GM23338 (cell line): ENCODE measurements at regions not wholly inside any gene's neighbourhood (a gene's known extent, or its start where the extent isn't known, plus 50 kb on each side); places are given as distances from the start of the nearest gene placed in this dataset.

ENCODE experiments used
- ATAC-seq: fragments of 200-7000 bp; cut with Tn5 transposase; 3 replicates; pipeline ENCODE4 v1.9.1; 2020
- DNase-seq: peaks from one replicate; pipeline ENCODE4 v3.0.0-alpha.2; 2015; ENCODE audit warnings: low spot score
- H2AFZ ChIP-seq: fragments of 200-600 bp; sonication (generic); 2 replicates; pipeline ENCODE4 v1.8.0; 2016; ENCODE audit warnings: antibody characterized with exemption, mild to moderate bottlenecking, moderate library complexity
- H3F3A ChIP-seq: fragments of 200-600 bp; sonication (generic); replicated peaks from 2 replicates; pipeline ENCODE4 v1.8.0; 2017; ENCODE audit warnings: antibody characterized with exemption, mixed run types, low read depth
- H3K27ac ChIP-seq: fragments of 200-600 bp; sonication (generic); 2 replicates; pipeline ENCODE4 v1.6.1; 2016; ENCODE audit warnings: low read depth
- H3K27me3 ChIP-seq: fragments of 200-600 bp; sonication (generic); 2 replicates; pipeline ENCODE4 v1.8.0; 2016; ENCODE audit warnings: mild to moderate bottlenecking, mixed run types, moderate library complexity; ENCODE audit not compliant: insufficient read depth
- H3K36me3 ChIP-seq: fragments of 200-600 bp; sonication (generic); 2 replicates; pipeline ENCODE4 v1.8.0; 2016; ENCODE audit warnings: mild to moderate bottlenecking; ENCODE audit not compliant: insufficient read depth
- H3K4me1 ChIP-seq: fragments of 200-600 bp; sonication (generic); 2 replicates; pipeline ENCODE4 v1.8.0; 2016; ENCODE audit warnings: mild to moderate bottlenecking, moderate library complexity; ENCODE audit not compliant: insufficient read depth
- H3K4me2 ChIP-seq: fragments of 200-600 bp; sonication (generic); 2 replicates; pipeline ENCODE4 v1.7.1; 2017; ENCODE audit warnings: mixed run types
- H3K4me3 ChIP-seq: fragments of 200-600 bp; sonication (generic); 2 replicates; pipeline ENCODE4 v1.6.1; 2016; ENCODE audit warnings: mixed run types
- H3K79me2 ChIP-seq: fragments of 200-600 bp; sonication (generic); replicated peaks from 2 replicates; pipeline ENCODE4 v1.8.0; 2017; ENCODE audit warnings: mild to moderate bottlenecking; ENCODE audit not compliant: insufficient read depth
- H3K9me2 ChIP-seq: fragments of 200-600 bp; sonication (generic); 2 replicates; pipeline ENCODE4 v1.8.0; 2017; ENCODE audit not compliant: insufficient read depth
- H4K20me1 ChIP-seq: fragments of 200-600 bp; sonication (generic); replicated peaks from 2 replicates; pipeline ENCODE4 v1.8.0; 2017; ENCODE audit warnings: mild to moderate bottlenecking; ENCODE audit not compliant: insufficient read depth
- H3K27ac Mint-ChIP-seq: 2 replicates; pipeline ENCODE4 v1.8.0; 2020; ENCODE audit warnings: inconsistent platforms, mild to moderate bottlenecking, moderate library complexity, mixed read lengths
- H3K27me3 Mint-ChIP-seq: 3 replicates; pipeline ENCODE4 v1.8.0; 2022; ENCODE audit warnings: low read depth, mild to moderate bottlenecking, moderate library complexity, mixed read lengths, inconsistent platforms; ENCODE audit not compliant: insufficient read depth, poor library complexity
- H3K36me3 Mint-ChIP-seq: 3 replicates; pipeline ENCODE4 v1.8.0; 2021; ENCODE audit warnings: low read depth, mild to moderate bottlenecking, inconsistent platforms, moderate library complexity, mixed read lengths
- H3K4me1 Mint-ChIP-seq: 3 replicates; pipeline ENCODE4 v1.8.0; 2020; ENCODE audit warnings: mild to moderate bottlenecking, inconsistent platforms, mixed read lengths
- H3K4me3 Mint-ChIP-seq: 3 replicates; pipeline ENCODE4 v1.8.0; 2021; ENCODE audit warnings: moderate library complexity, mild to moderate bottlenecking, inconsistent platforms, mixed read lengths
- H3K9me3 Mint-ChIP-seq: 3 replicates; pipeline ENCODE4 v1.8.0; 2020; ENCODE audit warnings: moderate library complexity, mild to moderate bottlenecking, inconsistent platforms, mixed read lengths
- CREB1 ChIP-seq: fragments of 250-450 bp; sonication (Bioruptor Pico); IDR thresholded peaks from 2 replicates; pipeline ENCODE4 v1.5.0; 2020; ENCODE audit warnings: low read depth, mild to moderate bottlenecking, moderate library complexity
- ETS1 ChIP-seq: IDR thresholded peaks from 2 replicates; pipeline ENCODE4 v1.6.1; 2016; ENCODE audit warnings: antibody characterized with exemption
- EZH2 ChIP-seq: fragments of 200-600 bp; sonication (generic); IDR thresholded peaks from one replicate; pipeline ENCODE4 v1.8.0; 2017; ENCODE audit warnings: antibody characterized with exemption, mild to moderate bottlenecking, low read depth; ENCODE audit not compliant: unreplicated experiment
- EZH2phosphoT487 ChIP-seq: fragments of 200-600 bp; sonication (generic); IDR thresholded peaks from one replicate; pipeline ENCODE4 v1.8.1; 2018; ENCODE audit warnings: antibody characterized with exemption; ENCODE audit not compliant: unreplicated experiment
- JUNB ChIP-seq: IDR thresholded peaks from one replicate; pipeline ENCODE4 v1.6.1; 2016; ENCODE audit warnings: antibody characterized with exemption; ENCODE audit not compliant: unreplicated experiment
- NANOG ChIP-seq: IDR thresholded peaks from 2 replicates; pipeline ENCODE4 v1.6.1; 2016; ENCODE audit warnings: antibody characterized with exemption, borderline replicate concordance
- POLR2AphosphoS5 ChIP-seq: IDR thresholded peaks from 2 replicates; pipeline ENCODE4 v1.6.1; 2016; ENCODE audit warnings: antibody characterized with exemption, low read depth
- STAT1 ChIP-seq: IDR thresholded peaks from one replicate; pipeline ENCODE4 v1.6.1; 2016; ENCODE audit warnings: antibody characterized with exemption; ENCODE audit not compliant: unreplicated experiment
- ZNF331 ChIP-seq: fragments of 250-450 bp; sonication (Bioruptor Pico); IDR thresholded peaks from 2 replicates; pipeline ENCODE4 v1.5.0; 2020; ENCODE audit warnings: low read depth, mild to moderate bottlenecking, moderate library complexity
- TF ChIP-seq, protein P1 (sequence below), 2 experiments: fragments of 200-600 bp in 1 of 2; sonication (generic) in 1 of 2; conservative IDR thresholded peaks; 2 replicates each; pipeline versions ENCODE4 v1.5.1 to v1.6.1; 2016 to 2017; ENCODE audit warnings: antibody characterized with exemption in 2 of 2, low read depth in 2 of 2, mild to moderate bottlenecking in 2 of 2, moderate library complexity in 1 of 2
- TF ChIP-seq, protein P2 (sequence below): IDR thresholded peaks from one replicate; pipeline ENCODE4 v1.6.1; 2018; ENCODE audit warnings: antibody characterized with exemption; ENCODE audit not compliant: unreplicated experiment

DNA sequence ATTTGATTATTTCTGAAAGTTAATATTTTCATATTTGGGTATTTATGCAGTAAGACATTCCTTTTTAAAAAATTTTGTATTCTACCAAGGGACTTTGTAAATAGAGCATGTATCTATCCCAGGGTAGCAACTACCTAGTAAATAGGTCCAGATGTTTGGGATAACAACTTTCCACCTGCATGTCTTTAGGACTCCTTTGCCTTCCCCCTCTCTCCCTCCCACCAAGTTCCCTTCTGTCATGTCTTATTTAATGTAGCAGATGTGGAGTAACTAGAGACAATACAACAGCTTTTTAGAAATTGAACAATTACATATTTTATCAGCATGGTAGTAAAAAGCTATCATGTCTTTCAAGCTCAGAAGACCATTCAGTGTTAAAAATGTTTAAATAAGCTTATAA, 821.0 kb downstream of the C4orf33 start:
- no peaks in the 10 kb centered on the region for H3K27me3 Mint-ChIP-seq
- TF ChIP-seq STAT1: no peak
- TF ChIP-seq, protein P1, sequence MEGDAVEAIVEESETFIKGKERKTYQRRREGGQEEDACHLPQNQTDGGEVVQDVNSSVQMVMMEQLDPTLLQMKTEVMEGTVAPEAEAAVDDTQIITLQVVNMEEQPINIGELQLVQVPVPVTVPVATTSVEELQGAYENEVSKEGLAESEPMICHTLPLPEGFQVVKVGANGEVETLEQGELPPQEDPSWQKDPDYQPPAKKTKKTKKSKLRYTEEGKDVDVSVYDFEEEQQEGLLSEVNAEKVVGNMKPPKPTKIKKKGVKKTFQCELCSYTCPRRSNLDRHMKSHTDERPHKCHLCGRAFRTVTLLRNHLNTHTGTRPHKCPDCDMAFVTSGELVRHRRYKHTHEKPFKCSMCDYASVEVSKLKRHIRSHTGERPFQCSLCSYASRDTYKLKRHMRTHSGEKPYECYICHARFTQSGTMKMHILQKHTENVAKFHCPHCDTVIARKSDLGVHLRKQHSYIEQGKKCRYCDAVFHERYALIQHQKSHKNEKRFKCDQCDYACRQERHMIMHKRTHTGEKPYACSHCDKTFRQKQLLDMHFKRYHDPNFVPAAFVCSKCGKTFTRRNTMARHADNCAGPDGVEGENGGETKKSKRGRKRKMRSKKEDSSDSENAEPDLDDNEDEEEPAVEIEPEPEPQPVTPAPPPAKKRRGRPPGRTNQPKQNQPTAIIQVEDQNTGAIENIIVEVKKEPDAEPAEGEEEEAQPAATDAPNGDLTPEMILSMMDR (conservative IDR thresholded peaks at IDR 0.05; ENCODE audit: low read depth in 2 of 2): no peak
- TF ChIP-seq EZH2: no peak
- TF ChIP-seq NANOG: no peak
- TF ChIP-seq, protein P2, sequence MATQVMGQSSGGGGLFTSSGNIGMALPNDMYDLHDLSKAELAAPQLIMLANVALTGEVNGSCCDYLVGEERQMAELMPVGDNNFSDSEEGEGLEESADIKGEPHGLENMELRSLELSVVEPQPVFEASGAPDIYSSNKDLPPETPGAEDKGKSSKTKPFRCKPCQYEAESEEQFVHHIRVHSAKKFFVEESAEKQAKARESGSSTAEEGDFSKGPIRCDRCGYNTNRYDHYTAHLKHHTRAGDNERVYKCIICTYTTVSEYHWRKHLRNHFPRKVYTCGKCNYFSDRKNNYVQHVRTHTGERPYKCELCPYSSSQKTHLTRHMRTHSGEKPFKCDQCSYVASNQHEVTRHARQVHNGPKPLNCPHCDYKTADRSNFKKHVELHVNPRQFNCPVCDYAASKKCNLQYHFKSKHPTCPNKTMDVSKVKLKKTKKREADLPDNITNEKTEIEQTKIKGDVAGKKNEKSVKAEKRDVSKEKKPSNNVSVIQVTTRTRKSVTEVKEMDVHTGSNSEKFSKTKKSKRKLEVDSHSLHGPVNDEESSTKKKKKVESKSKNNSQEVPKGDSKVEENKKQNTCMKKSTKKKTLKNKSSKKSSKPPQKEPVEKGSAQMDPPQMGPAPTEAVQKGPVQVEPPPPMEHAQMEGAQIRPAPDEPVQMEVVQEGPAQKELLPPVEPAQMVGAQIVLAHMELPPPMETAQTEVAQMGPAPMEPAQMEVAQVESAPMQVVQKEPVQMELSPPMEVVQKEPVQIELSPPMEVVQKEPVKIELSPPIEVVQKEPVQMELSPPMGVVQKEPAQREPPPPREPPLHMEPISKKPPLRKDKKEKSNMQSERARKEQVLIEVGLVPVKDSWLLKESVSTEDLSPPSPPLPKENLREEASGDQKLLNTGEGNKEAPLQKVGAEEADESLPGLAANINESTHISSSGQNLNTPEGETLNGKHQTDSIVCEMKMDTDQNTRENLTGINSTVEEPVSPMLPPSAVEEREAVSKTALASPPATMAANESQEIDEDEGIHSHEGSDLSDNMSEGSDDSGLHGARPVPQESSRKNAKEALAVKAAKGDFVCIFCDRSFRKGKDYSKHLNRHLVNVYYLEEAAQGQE: no peak
- no peaks in the 10 kb centered on the region for H3K9me3 Mint-ChIP-seq

DNA sequence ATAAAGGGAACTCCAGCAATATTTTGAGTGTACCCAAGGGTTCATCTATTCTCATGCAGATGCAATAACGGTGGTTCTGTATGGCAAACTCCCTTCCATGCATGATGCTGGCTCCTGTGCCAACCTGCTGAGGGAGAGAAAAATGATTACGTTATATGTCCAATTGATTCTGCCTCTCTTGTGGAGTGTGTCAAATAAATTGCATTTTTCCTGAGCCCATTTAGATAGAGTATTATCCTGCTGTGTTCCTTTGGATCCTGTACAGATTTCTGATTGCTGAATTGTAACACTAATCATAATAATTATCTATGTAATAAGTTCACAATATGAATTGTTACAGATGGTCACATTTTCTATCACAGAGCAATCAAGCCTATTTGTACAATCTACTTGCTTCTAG, 821.7 kb downstream of the C4orf33 start:
- Histone ChIP-seq H3K9me2 (no peaks in the 10 kb centered on the region), H3K79me2 (no peaks in the 10 kb centered on the region), H4K20me1 (no peaks in the 10 kb centered on the region), H2AFZ (no peak overlapping the region), H3K36me3 (no peaks in the 10 kb centered on the region), H3K27ac (no peak overlapping the region), H3F3A (no peaks in the 10 kb centered on the region), H3K4me1 (no peaks in the 10 kb centered on the region), H3K4me3 (no peak overlapping the region), H3K27me3 (no peaks in the 10 kb centered on the region), H3K4me2 (no peak overlapping the region)
- Mint-ChIP-seq H3K4me3 (no peak overlapping the region), H3K27me3 (no peaks in the 10 kb centered on the region), H3K36me3 (no peaks in the 10 kb centered on the region; the same call in 2 of the 3 replicates), H3K27ac (no peak overlapping the region), H3K4me1 (no peaks in the 10 kb centered on the region), H3K9me3 (no peaks in the 10 kb centered on the region)
- no peak for TF ChIP-seq JUNB
- no peak for TF ChIP-seq ZNF331 (CRISPR knock-in tag)
- TF ChIP-seq EZH2phosphoT487: no peak
- TF ChIP-seq STAT1: no peak
- TF ChIP-seq ETS1: no peak
- TF ChIP-seq POLR2AphosphoS5: no peak
- TF ChIP-seq, protein P2: no peak
- TF ChIP-seq CREB1 (CRISPR knock-in tag): no peak
- no peak for DNase-seq
- ATAC-seq: no peak

More for the DNA sequence above, 821.0 kb downstream of the C4orf33 start:
- no peaks in the 10 kb centered on the region; the same call in 2 of the 3 replicates for H3K36me3 Mint-ChIP-seq
- Histone ChIP-seq H3K4me2 (no peak overlapping the region), H3K27ac (no peak overlapping the region), H3K9me2 (no peaks in the 10 kb centered on the region), H3F3A (no peaks in the 10 kb centered on the region), H3K4me1 (no peaks in the 10 kb centered on the region), H2AFZ (no peak overlapping the region), H3K79me2 (no peaks in the 10 kb centered on the region), H3K27me3 (no peaks in the 10 kb centered on the region), H3K4me3 (no peak overlapping the region), H3K36me3 (no peaks in the 10 kb centered on the region), H4K20me1 (no peaks in the 10 kb centered on the region)
- ATAC-seq (no peak), DNase-seq (no peak)
- no peak overlapping the region for H3K27ac Mint-ChIP-seq
- H3K4me3 Mint-ChIP-seq: no peak overlapping the region
- H3K4me1 Mint-ChIP-seq: no peaks in the 10 kb centered on the region
